ENCODE measurements at regions not wholly inside any gene's neighbourhood (a gene's known extent, or its start where the extent isn't known, plus 50 kb on each side); places are given as distances from the start of the nearest gene placed in this dataset.
A peak's percentile ranks its signal among the peaks of the same experiment; 100 is the strongest.

DNA sequence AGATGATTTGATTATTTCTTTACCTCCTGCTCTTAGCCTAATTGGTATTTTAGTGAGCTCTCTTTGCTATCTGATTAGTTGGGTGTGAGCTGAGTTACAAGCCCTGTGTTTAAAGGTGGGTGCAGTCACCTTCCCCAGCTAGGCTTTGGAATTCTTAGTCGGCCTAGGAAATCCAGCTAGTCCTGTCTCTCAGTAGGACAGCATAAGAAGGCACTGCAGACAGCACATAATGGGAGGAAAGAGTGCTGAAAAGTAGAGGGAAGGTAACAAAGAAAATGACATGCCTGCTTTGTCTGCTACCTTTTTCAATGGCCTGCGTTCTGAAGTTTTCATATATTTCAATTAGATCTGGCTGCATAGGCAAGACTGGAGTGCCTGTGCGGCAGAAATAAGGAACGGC is 1794.0 kb upstream of the CELF4 start:
- TF ChIP-seq YY1 (IDR thresholded peaks at IDR 0.05; ENCODE audit: low read depth, low read length): no peak
- TF ChIP-seq POLR2A (IDR thresholded peaks at IDR 0.05; ENCODE audit: control extremely low read depth in 1 of 2, low read depth in 2 of 2, low read length in 2 of 2): no peak
- no peak for TF ChIP-seq GABPA (IDR thresholded peaks at IDR 0.05; ENCODE audit: borderline replicate concordance, insufficient read depth, low read length)
- TF ChIP-seq FOSL1 (IDR thresholded peaks at IDR 0.05; ENCODE audit: insufficient read depth, low read depth, low read length): no peak
- no peak for TF ChIP-seq TAF7 (optimal IDR thresholded peaks at IDR 0.05; ENCODE audit: borderline replicate concordance, low read depth, low read length)
- no peak for TF ChIP-seq SUZ12 (IDR thresholded peaks at IDR 0.05; ENCODE audit: low read length)
- no peak for TF ChIP-seq PHF8 (conservative IDR thresholded peaks at IDR 0.05; ENCODE audit: low read depth, low read length)
- no peak for TF ChIP-seq SAP30 (IDR thresholded peaks at IDR 0.05; ENCODE audit: insufficient read depth, insufficient replicate concordance, low read length)
- TF ChIP-seq EGR1 (IDR thresholded peaks at IDR 0.05; ENCODE audit: borderline replicate concordance, low read depth, low read length): no peak
- TF ChIP-seq TBP (IDR thresholded peaks at IDR 0.05; ENCODE audit: low read depth, low read length): no peak

More for the DNA sequence above, 1794.0 kb upstream of the CELF4 start:
- H4K5ac ChIP-seq (ENCODE audit: insufficient read length, low read depth, low read length): no peak overlapping the region
- H4K91ac ChIP-seq (replicated peaks; ENCODE audit: insufficient read length, low read length): no peak overlapping the region
- no peaks in the 10 kb centered on the region for H3K79me2 ChIP-seq (ENCODE audit: control insufficient read depth in 1 of 2, insufficient read depth in 2 of 2, low read length in 2 of 2)
- H3K27ac ChIP-seq (ENCODE audit: low read depth, low read length): no peak overlapping the region; the same call in 1 of the 2 replicates
- H4K8ac ChIP-seq (ENCODE audit: extremely low read depth, insufficient read depth, low read length): no peak overlapping the region
- DNase-seq (ENCODE audit: low read depth in 1 of 2, low spot score in 2 of 2): no peak
- 0 out of 2 replicates have a peak overlapping the region, but pooled peaks have one; percentile 46 for H2BK12ac ChIP-seq (ENCODE audit: low read depth, low read length)
- no peak overlapping the region for H3K4me3 ChIP-seq (ENCODE audit: extremely low read depth in 1 of 4, insufficient read depth in 2 of 4, low read depth in 3 of 4, low read length in 4 of 4)
- no peak overlapping the region for H3K4ac ChIP-seq (replicated peaks; ENCODE audit: insufficient read length, low read depth, low read length)
- H3K18ac ChIP-seq (ENCODE audit: extremely low read depth, low read length): no peak overlapping the region
- FAIRE-seq: no peak
- peak overlapping the region; percentile 49; the same call in 1 of the 2 replicates for H2AFZ ChIP-seq (ENCODE audit: low read length)
- WGBS, 2 experiments (ENCODE audit: extremely low coverage in 1 of 2, insufficient coverage in 1 of 2, insufficient read length in 1 of 2, insufficient replicate concordance in 2 of 2, low coverage in 1 of 2, low lambda C conversion rate in 2 of 2, missing lambda C conversion rate in 1 of 2): 80% methylated on average over 4 of the region's 4 CpGs; no CpG with 5 or more reads in 1 of the 2 experiments
- no peaks in the 10 kb centered on the region for H3K23me2 ChIP-seq (ENCODE audit: low read depth, low read length)
- no peaks in the 10 kb centered on the region for H3K9me3 ChIP-seq (ENCODE audit: insufficient read depth in 2 of 2, low read depth in 1 of 2, low read length in 1 of 2)
- no peak overlapping the region for H2AK5ac ChIP-seq (ENCODE audit: low read depth, low read length)
- H3K56ac ChIP-seq (replicated peaks; ENCODE audit: insufficient read length, low read depth, low read length): no peak overlapping the region
- H3K27me3 ChIP-seq (replicated peaks in 1 of 4; ENCODE audit: control insufficient read depth in 3 of 4, extremely low read depth in 1 of 4, insufficient read depth in 3 of 4, low read length in 3 of 4): no peaks in the 10 kb centered on the region
- H2BK20ac ChIP-seq (ENCODE audit: low read length): 0 out of 2 replicates have a peak overlapping the region, but pooled peaks have one; percentile 63
- no peaks in the 10 kb centered on the region for H4K20me1 ChIP-seq (replicated peaks in 1 of 2; ENCODE audit: control insufficient read depth in 1 of 2, insufficient read depth in 2 of 2, low read length in 2 of 2)
- no peak overlapping the region for H2BK15ac ChIP-seq (ENCODE audit: low read length)
- peak overlapping the region in 1 of 4 experiments; percentile 30; a peak in 1 of 7 replicates for H3K9ac ChIP-seq (replicated peaks in 1 of 4; ENCODE audit: extremely low read depth in 1 of 4, low read depth in 3 of 4, low read length in 3 of 4)
- no peak overlapping the region for H3K14ac ChIP-seq (ENCODE audit: insufficient read length)
- CTCF ChIA-PET (ENCODE audit: partially characterized antibody): no interaction called here
- H3K4me2 ChIP-seq (ENCODE audit: insufficient read depth in 1 of 2, low read depth in 2 of 2, low read length in 2 of 2): peak overlapping the region in 1 of 2 experiments; percentile 13; a peak in 2 of 4 replicates
- no peak overlapping the region for H3K23ac ChIP-seq (ENCODE audit: insufficient read length)
- no peak overlapping the region; the same call in 1 of the 2 replicates for H2BK5ac ChIP-seq (ENCODE audit: low read depth, low read length)
- no peak overlapping the region for H2BK120ac ChIP-seq (replicated peaks; ENCODE audit: low read depth, low read length)
- peaks cover 0 to 7% (median 4%) of the 10 kb centered on the region in 4 experiments; a peak in 3 of 7 replicates for H3K4me1 ChIP-seq (replicated peaks in 1 of 4; ENCODE audit: control insufficient read depth in 3 of 4, insufficient read depth in 4 of 4, low read length in 3 of 4)
- no peaks in the 10 kb centered on the region for H3K79me1 ChIP-seq (ENCODE audit: low read depth, low read length)
- POLR2A ChIA-PET (ENCODE audit: partially characterized antibody): no interaction called here
- H3K36me3 ChIP-seq (ENCODE audit: control insufficient read depth in 2 of 4, insufficient read depth in 4 of 4, low read length in 3 of 4): no peaks in the 10 kb centered on the region

Measured in H1 (cell line).